Liver (tissue), 8 donors: ENCODE measurements at regions not wholly inside any gene's neighbourhood (a gene's known extent, or its start where the extent isn't known, plus 50 kb on each side); places are given as distances from the start of the nearest gene placed in this dataset.

ENCODE experiments used
- DNase-seq: peaks from one replicate; pipeline ENCODE4 v3.0.0-alpha.2; 2017; ENCODE audit warnings: low spot score
- H3K27ac ChIP-seq, 2 donors: one replicate each; pipeline ENCODE4 v1.7.0; 2013; ENCODE audit warnings: inconsistent platforms in 2 of 2, low read length in 2 of 2, control low read depth in 1 of 2, low read depth in 1 of 2, mild to moderate bottlenecking in 1 of 2
- H3K27me3 ChIP-seq, 4 donors: one replicate each; pipeline versions ENCODE4 v1.6.1 to v1.7.0; 2013; ENCODE audit warnings: low read length in 3 of 4, inconsistent platforms in 1 of 4, mild to moderate bottlenecking in 1 of 4, moderate library complexity in 1 of 4; ENCODE audit not compliant: control insufficient read depth in 4 of 4, insufficient read depth in 4 of 4
- H3K36me3 ChIP-seq, 4 donors: one replicate each; pipeline versions ENCODE4 v1.6.1 to v1.7.0; 2013; ENCODE audit warnings: low read length in 3 of 4, mild to moderate bottlenecking in 3 of 4, low read depth in 1 of 4, moderate library complexity in 1 of 4; ENCODE audit not compliant: control insufficient read depth in 4 of 4, insufficient read depth in 3 of 4
- H3K4me1 ChIP-seq, 4 donors: one replicate each; pipeline versions ENCODE4 v1.6.1 to v1.7.0; 2013; ENCODE audit warnings: low read length in 3 of 4, mild to moderate bottlenecking in 3 of 4, moderate library complexity in 1 of 4; ENCODE audit not compliant: control insufficient read depth in 4 of 4, insufficient read depth in 4 of 4
- H3K4me3 ChIP-seq, 3 donors: one replicate each; pipeline versions ENCODE4 v1.6.1 to v1.7.0; 2013; ENCODE audit warnings: low read length in 3 of 3, control low read depth in 1 of 3, low read depth in 1 of 3, mild to moderate bottlenecking in 1 of 3
- H3K9ac ChIP-seq, 2 donors: one replicate each; pipeline ENCODE4 v1.7.0; 2013; ENCODE audit warnings: low read length in 2 of 2, mild to moderate bottlenecking in 2 of 2, moderate library complexity in 2 of 2, control low read depth in 1 of 2, low read depth in 1 of 2
- H3K9me3 ChIP-seq, 4 donors: one replicate each; pipeline versions ENCODE4 v1.6.1 to v1.7.0; 2013; ENCODE audit warnings: low read length in 3 of 4; ENCODE audit not compliant: control insufficient read depth in 4 of 4
- CTCF ChIP-seq: fragments of 150-350 bp; IDR thresholded peaks from 2 replicates; pipeline ENCODE4 v1.5.1; 2017; ENCODE audit warnings: improper control_type of control experiment, low read depth, low read length; ENCODE audit not compliant: missing input control
- EGR1 ChIP-seq, 2 donors: IDR thresholded peaks; 2 replicates each; pipeline ENCODE4 v1.6.1; 2016 to 2018; ENCODE audit warnings: antibody characterized with exemption in 2 of 2, low read depth in 2 of 2
- FOXA2 ChIP-seq: IDR thresholded peaks from 2 replicates; pipeline ENCODE4 v1.6.1; 2016; ENCODE audit warnings: antibody characterized with exemption
- GABPA ChIP-seq, 2 donors: IDR thresholded peaks in 1 of 2; conservative IDR thresholded peaks in 1 of 2; 2 replicates each; pipeline ENCODE4 v1.6.1; 2016; ENCODE audit warnings: antibody characterized with exemption in 2 of 2, mild to moderate bottlenecking in 1 of 2, moderate library complexity in 1 of 2
- HNF4G ChIP-seq: IDR thresholded peaks from 2 replicates; pipeline ENCODE4 v1.6.1; 2016; ENCODE audit warnings: antibody characterized with exemption
- RAD21 ChIP-seq, 2 donors: IDR thresholded peaks; 2 replicates each; pipeline ENCODE4 v1.6.1; 2016; ENCODE audit warnings: antibody characterized with exemption in 2 of 2, mild to moderate bottlenecking in 2 of 2
- REST ChIP-seq: IDR thresholded peaks from 2 replicates; pipeline ENCODE4 v1.6.1; 2016; ENCODE audit warnings: antibody characterized with exemption, mild to moderate bottlenecking
- RXRA ChIP-seq, 2 donors: IDR thresholded peaks; 2 replicates each; pipeline ENCODE4 v1.6.1; 2017 to 2018; ENCODE audit warnings: antibody characterized with exemption in 2 of 2, mild to moderate bottlenecking in 1 of 2
- TAF1 ChIP-seq: conservative IDR thresholded peaks from 2 replicates; pipeline ENCODE4 v1.6.1; 2016; ENCODE audit warnings: antibody characterized with exemption, mild to moderate bottlenecking
- YY1 ChIP-seq: IDR thresholded peaks from 2 replicates; pipeline ENCODE4 v1.6.1; 2016; ENCODE audit warnings: antibody characterized with exemption, mild to moderate bottlenecking
- ZBTB33 ChIP-seq: IDR thresholded peaks from 2 replicates; pipeline ENCODE4 v1.6.1; 2016; ENCODE audit warnings: antibody characterized with exemption
- WGBS: extraction: QIAGEN DNeasy Blood & Tissue Kit; methylation state at CpG from one replicate; pipeline ENCODE4 v1.1.7; 2013; 5-methylcytosine and 5-hydroxymethylcytosine counted together
- donor health status: healthy.
- donor health status: healthy.
- donor health status: healthy.
- donor health status: healthy.
- donor health status: healthy.

GRCh38 chr2:146652311-146652710 lies 1192.5 kb upstream of the ACVR2A start:
- WGBS = 62% methylated on average over 2 of the region's 2 CpGs
- no peaks in the 10 kb centered on the region for H3K36me3 ChIP-seq
- no peak overlapping the region for H3K27ac ChIP-seq
- H3K4me3 ChIP-seq = no peak overlapping the region
- H3K9ac ChIP-seq = no peak overlapping the region
- DNase-seq = no peak
- H3K9me3 ChIP-seq = no peaks in the 10 kb centered on the region
- H3K4me1 ChIP-seq = no peaks in the 10 kb centered on the region
- no peak for TF ChIP-seq TAF1
- TF ChIP-seq GABPA (IDR thresholded peaks at IDR 0.05 in 1 of 2, conservative IDR thresholded peaks at IDR 0.05 in 1 of 2) = no peak
- no peak for TF ChIP-seq EGR1 (IDR thresholded peaks at IDR 0.05; ENCODE audit: low read depth in 2 of 2)
- no peak for TF ChIP-seq ZBTB33
- H3K27me3 ChIP-seq = no peaks in the 10 kb centered on the region

GRCh38 chr2:146651361-146651760 lies 1193.5 kb upstream of the ACVR2A start:
- 59% methylated on average over 3 of the region's 3 CpGs for WGBS
- no peaks in the 10 kb centered on the region for H3K9me3 ChIP-seq
- no peak overlapping the region for H3K4me3 ChIP-seq
- H3K36me3 ChIP-seq = no peaks in the 10 kb centered on the region
- no peaks in the 10 kb centered on the region for H3K4me1 ChIP-seq
- no peak for TF ChIP-seq HNF4G
- TF ChIP-seq REST = no peak
- TF ChIP-seq TAF1 = no peak
- no peak for TF ChIP-seq YY1
- no peak for TF ChIP-seq RXRA (IDR thresholded peaks at IDR 0.05)
- H3K27me3 ChIP-seq = no peaks in the 10 kb centered on the region
- no peak for DNase-seq
- H3K9ac ChIP-seq = no peak overlapping the region
- no peak overlapping the region for H3K27ac ChIP-seq

- no peaks in the 10 kb centered on the region for H3K36me3 ChIP-seq
- H3K4me3 ChIP-seq = no peak overlapping the region
- WGBS = 63% methylated on average over 4 of the region's 4 CpGs
- H3K9me3 ChIP-seq = no peaks in the 10 kb centered on the region
- DNase-seq = no peak
- H3K9ac ChIP-seq = no peak overlapping the region
- no peak overlapping the region for H3K27ac ChIP-seq
- TF ChIP-seq RXRA (IDR thresholded peaks at IDR 0.05) = no peak
- TF ChIP-seq CTCF = no peak
- TF ChIP-seq RAD21 (IDR thresholded peaks at IDR 0.05) = no peak
- TF ChIP-seq ZBTB33 = no peak
- TF ChIP-seq FOXA2 = no peak
- H3K27me3 ChIP-seq = no peaks in the 10 kb centered on the region
- H3K4me1 ChIP-seq = no peaks in the 10 kb centered on the region
Measured at GRCh38 chr2:146642066-146642465, 1202.8 kb upstream of the ACVR2A start.
